HG03103 (cell line): ENCODE measurements at regions not wholly inside any gene's neighbourhood (a gene's known extent, or its start where the extent isn't known, plus 50 kb on each side); places are given as distances from the start of the nearest gene placed in this dataset.

Experiments
- ATAC-seq: cut with Tn5 transposase; IDR thresholded peaks from one replicate; pipeline ENCODE4 v1.9.1; 2021; ENCODE audit warnings: low read depth; ENCODE audit not compliant: unreplicated experiment

- no peak for ATAC-seq
These were observed 301.4 kb upstream of the IRAK1BP1 start for GRCh38 chr6:78565997-78566396.

- ATAC-seq, result no peak
These were observed 297.3 kb upstream of the IRAK1BP1 start for GRCh38 chr6:78570044-78570443.

GRCh38 chr6:78577585-78577984 is 289.8 kb upstream of the IRAK1BP1 start:
- no peak for ATAC-seq

GRCh38 chr6:78578430-78578829 is 288.9 kb upstream of the IRAK1BP1 start:
- ATAC-seq, result no peak

- ATAC-seq, result peak; percentile 67
These were observed 286.4 kb upstream of the IRAK1BP1 start for GRCh38 chr6:78580923-78581322.

GRCh38 chr6:78583079-78583478 is 284.3 kb upstream of the IRAK1BP1 start:
- no peak for ATAC-seq

- no peak for ATAC-seq
These were observed 277.9 kb upstream of the IRAK1BP1 start for GRCh38 chr6:78589436-78589835.

GRCh38 chr6:78593898-78594667 is 273.3 kb upstream of the IRAK1BP1 start:
- ATAC-seq, result no peak

GRCh38 chr6:78594668-78595066 is 272.7 kb upstream of the IRAK1BP1 start:
- ATAC-seq, result no peak

- no peak for ATAC-seq
These were observed 269.4 kb upstream of the IRAK1BP1 start for GRCh38 chr6:78597966-78598365.

GRCh38 chr6:78598966-78599365 is 268.4 kb upstream of the IRAK1BP1 start:
- no peak for ATAC-seq

- no peak for ATAC-seq
These were observed 267.8 kb upstream of the IRAK1BP1 start for GRCh38 chr6:78599526-78599925.

GRCh38 chr6:78605909-78606446 is 261.4 kb upstream of the IRAK1BP1 start:
- ATAC-seq, result no peak

GRCh38 chr6:78607189-78607588 is 260.2 kb upstream of the IRAK1BP1 start:
- no peak for ATAC-seq

GRCh38 chr6:78611102-78611620 is 256.2 kb upstream of the IRAK1BP1 start:
- ATAC-seq, result no peak

- no peak for ATAC-seq
These were observed 255.4 kb upstream of the IRAK1BP1 start for GRCh38 chr6:78611886-78612480.

GRCh38 chr6:78614961-78615360 is 252.4 kb upstream of the IRAK1BP1 start:
- ATAC-seq, result no peak

- no peak for ATAC-seq
These were observed 251.9 kb upstream of the IRAK1BP1 start for GRCh38 chr6:78615430-78615904.

- ATAC-seq, result no peak
These were observed 248.4 kb upstream of the IRAK1BP1 start for GRCh38 chr6:78618970-78619369.

- ATAC-seq, result no peak
These were observed 243.8 kb upstream of the IRAK1BP1 start for GRCh38 chr6:78623554-78623953.

- no peak for ATAC-seq
These were observed 238.1 kb upstream of the IRAK1BP1 start for GRCh38 chr6:78629154-78629721.
